OCI-LY1 (cell line): ENCODE measurements at regions not wholly inside any gene's neighbourhood (a gene's known extent, or its start where the extent isn't known, plus 50 kb on each side); places are given as distances from the start of the nearest gene placed in this dataset.

Experiments
- H2AFZ ChIP-seq: fragments of 200-600 bp; sonication (generic), shearing (Covaris generic); 2 replicates; pipeline ENCODE4 v1.6.0; 2014; ENCODE audit warnings: antibody characterized with exemption, mild to moderate bottlenecking, low read length
- H3F3A ChIP-seq: fragments of 200-600 bp; sonication (generic), shearing (Covaris generic); 2 replicates; pipeline ENCODE4 v1.6.0; 2014; ENCODE audit warnings: mild to moderate bottlenecking, antibody characterized with exemption, low read length, moderate library complexity; ENCODE audit not compliant: insufficient read depth
- H3K27ac ChIP-seq: fragments of 200-600 bp; sonication (generic); 2 replicates; pipeline ENCODE4 v1.5.1; 2014; ENCODE audit warnings: low read length, mixed run types, mild to moderate bottlenecking, low read depth; ENCODE audit not compliant: poor library complexity, severe bottlenecking
- H3K27me3 ChIP-seq: fragments of 200-600 bp; sonication (generic); 2 replicates; pipeline ENCODE4 v1.6.0; 2014; ENCODE audit warnings: antibody characterized with exemption, mild to moderate bottlenecking, low read length, moderate library complexity; ENCODE audit not compliant: insufficient read depth
- H3K36me3 ChIP-seq: fragments of 200-600 bp; sonication (generic); 2 replicates; pipeline ENCODE4 v1.6.1; 2014; ENCODE audit warnings: mild to moderate bottlenecking, antibody characterized with exemption, low read length, moderate library complexity, mixed read lengths; ENCODE audit not compliant: insufficient read depth
- H3K4me1 ChIP-seq: fragments of 200-600 bp; sonication (generic); 2 replicates; pipeline ENCODE4 v1.5.1; 2014; ENCODE audit warnings: mild to moderate bottlenecking, low read length, moderate library complexity; ENCODE audit not compliant: insufficient read depth, severe bottlenecking
- H3K4me2 ChIP-seq: fragments of 200-600 bp; sonication (generic), shearing (Covaris generic); 2 replicates; pipeline ENCODE4 v1.6.1; 2014; ENCODE audit warnings: low read length
- H3K4me3 ChIP-seq: fragments of 200-600 bp; sonication (generic); 2 replicates; pipeline ENCODE4 v1.5.1; 2014; ENCODE audit warnings: low read length, low read depth, mild to moderate bottlenecking, mixed read lengths; ENCODE audit not compliant: poor library complexity, severe bottlenecking
- H3K79me2 ChIP-seq: fragments of 200-600 bp; shearing (Covaris generic); 2 replicates; pipeline ENCODE4 v1.6.1; 2016; ENCODE audit warnings: mixed run types, low read length, mixed read lengths; ENCODE audit not compliant: insufficient read depth
- H3K9ac ChIP-seq: fragments of 200-600 bp; sonication (generic), shearing (Covaris generic); 2 replicates; pipeline ENCODE4 v1.6.1; 2014; ENCODE audit warnings: mild to moderate bottlenecking, low read length, mixed read lengths
- H3K9me2 ChIP-seq: fragments of 200-600 bp; sonication (generic), shearing (Covaris generic); 2 replicates; pipeline ENCODE4 v1.6.1; 2014; ENCODE audit warnings: low read depth, mild to moderate bottlenecking, low read length, mixed read lengths
- H3K9me3 ChIP-seq: fragments of 200-600 bp; shearing (Covaris generic); 2 replicates; pipeline ENCODE4 v1.6.1; 2014; ENCODE audit warnings: low read length, mixed read lengths
- H4K20me1 ChIP-seq: fragments of 200-600 bp; sonication (generic), shearing (Covaris generic); 2 replicates; pipeline ENCODE4 v1.6.0; 2016; ENCODE audit warnings: mild to moderate bottlenecking, low read length; ENCODE audit not compliant: insufficient read depth
- EZH2 ChIP-seq: fragments of 200-600 bp; sonication (generic), shearing (Covaris generic); IDR thresholded peaks from 2 replicates; pipeline ENCODE4 v1.8.0; 2017; ENCODE audit warnings: borderline replicate concordance, mixed run types, mild to moderate bottlenecking, antibody characterized with exemption, low read length, moderate library complexity, mixed read lengths
- TF ChIP-seq, protein P1 (sequence below): fragments of 200-600 bp; sonication (generic), shearing (Covaris generic); IDR thresholded peaks from 2 replicates; pipeline ENCODE4 v1.5.1; 2017; ENCODE audit warnings: mild to moderate bottlenecking, antibody characterized with exemption, low read length, moderate library complexity, mixed read lengths

DNA sequence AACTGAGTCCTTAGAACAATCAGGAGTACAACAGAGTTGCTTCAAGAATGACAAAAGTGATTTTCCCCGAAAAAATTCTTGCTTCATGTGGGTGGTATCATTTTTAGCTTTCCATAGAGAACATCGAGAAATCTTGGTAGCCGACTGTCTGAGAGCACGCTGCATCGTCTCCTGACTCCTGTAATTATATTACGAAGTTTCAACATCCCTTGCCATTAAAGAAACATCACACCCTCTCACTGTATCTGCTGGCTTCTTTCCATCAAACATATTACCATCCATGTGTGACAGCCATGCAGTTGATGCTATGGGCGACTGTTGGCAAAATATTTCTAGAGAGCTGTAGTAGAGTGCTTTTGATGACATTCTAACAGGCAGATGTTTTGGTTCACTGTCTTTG is 311.2 kb downstream of the CMPK2 start:
- H3K36me3 ChIP-seq = no peaks in the 10 kb centered on the region
- no peak overlapping the region for H2AFZ ChIP-seq
- no peaks in the 10 kb centered on the region for H3K9me2 ChIP-seq
- H3K9me3 ChIP-seq = peaks cover 4% of the 10 kb centered on the region
- no peaks in the 10 kb centered on the region; the same call in 1 of the 2 replicates for H3K27me3 ChIP-seq
- no peak overlapping the region for H3K27ac ChIP-seq
- no peak overlapping the region for H3K9ac ChIP-seq
- H3K4me1 ChIP-seq = no peaks in the 10 kb centered on the region
- H3F3A ChIP-seq = no peaks in the 10 kb centered on the region
- H3K4me3 ChIP-seq = no peak overlapping the region
- no peaks in the 10 kb centered on the region for H3K79me2 ChIP-seq
- no peak overlapping the region for H3K4me2 ChIP-seq
- TF ChIP-seq, protein P1, sequence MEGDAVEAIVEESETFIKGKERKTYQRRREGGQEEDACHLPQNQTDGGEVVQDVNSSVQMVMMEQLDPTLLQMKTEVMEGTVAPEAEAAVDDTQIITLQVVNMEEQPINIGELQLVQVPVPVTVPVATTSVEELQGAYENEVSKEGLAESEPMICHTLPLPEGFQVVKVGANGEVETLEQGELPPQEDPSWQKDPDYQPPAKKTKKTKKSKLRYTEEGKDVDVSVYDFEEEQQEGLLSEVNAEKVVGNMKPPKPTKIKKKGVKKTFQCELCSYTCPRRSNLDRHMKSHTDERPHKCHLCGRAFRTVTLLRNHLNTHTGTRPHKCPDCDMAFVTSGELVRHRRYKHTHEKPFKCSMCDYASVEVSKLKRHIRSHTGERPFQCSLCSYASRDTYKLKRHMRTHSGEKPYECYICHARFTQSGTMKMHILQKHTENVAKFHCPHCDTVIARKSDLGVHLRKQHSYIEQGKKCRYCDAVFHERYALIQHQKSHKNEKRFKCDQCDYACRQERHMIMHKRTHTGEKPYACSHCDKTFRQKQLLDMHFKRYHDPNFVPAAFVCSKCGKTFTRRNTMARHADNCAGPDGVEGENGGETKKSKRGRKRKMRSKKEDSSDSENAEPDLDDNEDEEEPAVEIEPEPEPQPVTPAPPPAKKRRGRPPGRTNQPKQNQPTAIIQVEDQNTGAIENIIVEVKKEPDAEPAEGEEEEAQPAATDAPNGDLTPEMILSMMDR = no peak
- no peak for TF ChIP-seq EZH2
- no peaks in the 10 kb centered on the region for H4K20me1 ChIP-seq

DNA sequence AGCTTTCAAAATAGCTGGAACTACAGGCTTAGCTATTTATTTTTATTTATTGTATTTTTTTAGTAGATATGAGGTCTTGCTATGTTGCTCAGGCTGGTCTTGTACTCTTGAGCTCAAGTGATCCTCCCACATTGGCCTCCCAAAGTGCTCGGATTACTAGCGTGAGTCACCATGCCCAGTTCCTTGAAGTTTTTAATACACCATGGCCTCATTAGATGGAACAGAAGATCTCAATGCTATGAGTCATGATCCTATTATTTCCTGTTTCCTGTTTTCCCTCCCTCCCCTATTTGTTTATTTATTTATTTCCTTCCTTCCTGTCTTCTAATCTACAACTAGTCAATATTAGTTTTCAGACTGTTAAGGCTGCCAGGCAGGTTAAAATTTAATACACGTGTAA is 309.0 kb downstream of the CMPK2 start:
- Histone ChIP-seq H3K27me3 (no peaks in the 10 kb centered on the region; the same call in 1 of the 2 replicates), H3K4me2 (no peak overlapping the region), H3K9ac (no peak overlapping the region), H2AFZ (no peak overlapping the region), H3K4me1 (no peaks in the 10 kb centered on the region), H3K9me2 (no peaks in the 10 kb centered on the region), H3K4me3 (no peak overlapping the region), H3K9me3 (no peaks in the 10 kb centered on the region), H3F3A (no peaks in the 10 kb centered on the region), H3K36me3 (no peaks in the 10 kb centered on the region), H3K79me2 (no peaks in the 10 kb centered on the region), H3K27ac (no peak overlapping the region), H4K20me1 (no peaks in the 10 kb centered on the region)
- no peak for TF ChIP-seq EZH2
- TF ChIP-seq, protein P1 = no peak

- Histone ChIP-seq H3F3A (no peaks in the 10 kb centered on the region), H3K27me3 (peaks cover 5% of the 10 kb centered on the region; the same call in 1 of the 2 replicates), H3K36me3 (no peaks in the 10 kb centered on the region), H3K9me2 (no peaks in the 10 kb centered on the region), H2AFZ (no peak overlapping the region), H3K4me3 (no peak overlapping the region), H3K9me3 (no peaks in the 10 kb centered on the region), H3K27ac (no peak overlapping the region), H3K4me2 (no peak overlapping the region), H3K9ac (no peak overlapping the region), H3K4me1 (no peaks in the 10 kb centered on the region), H3K79me2 (no peaks in the 10 kb centered on the region), H4K20me1 (no peaks in the 10 kb centered on the region)
- TF ChIP-seq, protein P1 = no peak
- TF ChIP-seq EZH2 = no peak
Observed at GRCh38 chr2:6557737-6558136, 308.0 kb downstream of the CMPK2 start.
